Fibroblast of gingiva (primary cell): ENCODE measurements at regions not wholly inside any gene's neighbourhood (a gene's known extent, or its start where the extent isn't known, plus 50 kb on each side); places are given as distances from the start of the nearest gene placed in this dataset.
"Not testable (repeated sequence)": the region's sequence is repeated elsewhere in the genome, so short reads cannot be mapped to it uniquely, and the experiment has no call there.

ENCODE experiments used
- DNase-seq: peaks from one replicate; pipeline ENCODE4 v3.0.0-alpha.2; 2011; ENCODE audit warnings: low read depth

- not testable (repeated sequence) for DNase-seq
Measured at GRCh38 chr16:29578898-29579297, 72.7 kb upstream of the NPIPB12 start.

GRCh38 chr16:29581764-29582163, 75.6 kb upstream of the NPIPB12 start:
- DNase-seq, result not testable (repeated sequence)

- not testable (repeated sequence) for DNase-seq
Measured at GRCh38 chr16:29591919-29592318, 71.1 kb upstream of the SPN start.

- DNase-seq, result not testable (repeated sequence)
Measured at GRCh38 chr16:29594269-29594925, 68.7 kb upstream of the SPN start.

GRCh38 chr16:29594926-29595838, 67.9 kb upstream of the SPN start:
- DNase-seq, result peak; percentile 91

GRCh38 chr16:29597030-29597429, 66.0 kb upstream of the SPN start:
- not testable (repeated sequence) for DNase-seq

- DNase-seq, result not testable (repeated sequence)
Measured at GRCh38 chr16:29600111-29601000, 62.7 kb upstream of the SPN start.

- peak; percentile 10 for DNase-seq
Measured at GRCh38 chr16:29602247-29602625, 60.8 kb upstream of the SPN start.

- not testable (repeated sequence) for DNase-seq
Measured at GRCh38 chr16:29602683-29603088, 60.4 kb upstream of the SPN start.

GRCh38 chr16:29604631-29605549, 58.2 kb upstream of the SPN start:
- DNase-seq, result peak; percentile 77

GRCh38 chr16:29605593-29606205, 57.3 kb upstream of the SPN start:
- DNase-seq, result not testable (repeated sequence)

GRCh38 chr16:29606669-29607427, 56.2 kb upstream of the SPN start:
- not testable (repeated sequence) for DNase-seq

- DNase-seq, result not testable (repeated sequence)
Measured at GRCh38 chr16:29607428-29607823, 55.6 kb upstream of the SPN start.

- not testable (repeated sequence) for DNase-seq
Measured at GRCh38 chr16:29612381-29613306, 50.4 kb upstream of the SPN start.
